IMR-90 (cell line): ENCODE measurements at regions not wholly inside any gene's neighbourhood (a gene's known extent, or its start where the extent isn't known, plus 50 kb on each side); places are given as distances from the start of the nearest gene placed in this dataset.
"Not testable (repeated sequence)": the region's sequence is repeated elsewhere in the genome, so short reads cannot be mapped to it uniquely, and the experiment has no call there.

Experiments used
- ATAC-seq: fragments of 200-7000 bp; cut with Tn5 transposase; 2 replicates; pipeline ENCODE4 v1.9.1; 2020; ENCODE audit warnings: low read depth, mild to moderate bottlenecking, moderate library complexity
- BruUV-seq: library from RNA; stranded (reverse); fragments of 400-500 nt; replicated peaks from 2 replicates; lab custom pipeline; 2021; lab: Mats Ljungman, UMichigan
- CTCF ChIA-PET: fragments of 300-600 bp; formaldehyde crosslinking; extraction: SDS; loops from one replicate; lab custom pipeline; 2021; ENCODE audit warnings: antibody characterized with exemption; lab: Yijun Ruan, JAX
- POLR2A ChIA-PET: fragments of 300-600 bp; sonication (Branson Sonifier 250); formaldehyde crosslinking; loops from one replicate; lab custom pipeline; 2022; ENCODE audit warnings: antibody characterized with exemption; ENCODE audit not compliant: unreplicated experiment; lab: Charles Lee
- DNase-seq: peaks from one replicate; pipeline ENCODE4 v3.0.0; 2013
- H2AFZ ChIP-seq: replicated peaks from 2 replicates; pipeline ENCODE3; 2013; ENCODE audit warnings: low read length, mild to moderate bottlenecking; ENCODE audit not compliant: poor library complexity
- H2AK5ac ChIP-seq: 2 replicates; pipeline ENCODE4 v1.6.1; 2013; ENCODE audit warnings: low read depth, low read length, inconsistent platforms
- H2AK9ac ChIP-seq: replicated peaks from 2 replicates; pipeline ENCODE3; 2013; ENCODE audit warnings: mild to moderate bottlenecking, low read depth, low read length, moderate library complexity; ENCODE audit not compliant: poor library complexity
- H2BK120ac ChIP-seq: 2 replicates; pipeline ENCODE4 v1.6.1; 2013; ENCODE audit warnings: low read depth, low read length, inconsistent platforms
- H2BK15ac ChIP-seq: 3 replicates; pipeline ENCODE4 v1.6.1; 2013; ENCODE audit warnings: low read depth, low read length, inconsistent platforms
- H2BK20ac ChIP-seq: 2 replicates; pipeline ENCODE4 v1.6.1; 2013; ENCODE audit warnings: low read depth, mild to moderate bottlenecking, inconsistent platforms, low read length, moderate library complexity
- H2BK5ac ChIP-seq: 2 replicates; pipeline ENCODE4 v1.6.1; 2013; ENCODE audit warnings: mild to moderate bottlenecking, low read depth, low read length, inconsistent platforms; ENCODE audit not compliant: poor library complexity, severe bottlenecking
- H3K14ac ChIP-seq: replicated peaks from 2 replicates; pipeline ENCODE4 v1.6.1; 2013; ENCODE audit warnings: low read depth, low read length, inconsistent platforms
- H3K18ac ChIP-seq: 2 replicates; pipeline ENCODE4 v1.6.1; 2013; ENCODE audit warnings: low read depth, low read length, control low read depth
- H3K23ac ChIP-seq: 2 replicates; pipeline ENCODE4 v1.6.1; 2013; ENCODE audit warnings: low read depth, low read length, inconsistent platforms
- H3K27ac ChIP-seq: 2 replicates; pipeline ENCODE4 v1.5.1; 2013; ENCODE audit warnings: mild to moderate bottlenecking, control low read depth, low read length; ENCODE audit not compliant: insufficient read depth
- H3K27me3 ChIP-seq: 2 replicates; pipeline ENCODE4 v1.6.1; 2013; ENCODE audit warnings: low read length; ENCODE audit not compliant: control insufficient read depth, insufficient read depth
- H3K36me3 ChIP-seq: 2 replicates; pipeline ENCODE4 v1.6.1; 2013; ENCODE audit warnings: low read length, mixed read lengths; ENCODE audit not compliant: control insufficient read depth, insufficient read depth
- H3K4ac ChIP-seq: 2 replicates; pipeline ENCODE4 v1.6.1; 2013; ENCODE audit warnings: low read depth, low read length, inconsistent platforms
- H3K4me1 ChIP-seq: 2 replicates; pipeline ENCODE4 v1.6.1; 2013; ENCODE audit warnings: low read length, mixed read lengths; ENCODE audit not compliant: control insufficient read depth, insufficient read depth
- H3K4me2 ChIP-seq: 2 replicates; pipeline ENCODE4 v1.6.1; 2013; ENCODE audit warnings: low read depth, mild to moderate bottlenecking, control low read depth, low read length, moderate library complexity
- H3K4me3 ChIP-seq: 2 replicates; pipeline ENCODE4 v1.5.1; 2013; ENCODE audit warnings: low read depth, mild to moderate bottlenecking, control low read depth, low read length, moderate library complexity; ENCODE audit not compliant: insufficient read depth
- H3K56ac ChIP-seq: 2 replicates; pipeline ENCODE4 v1.6.1; 2013; ENCODE audit warnings: low read length, inconsistent platforms; ENCODE audit not compliant: insufficient read depth; ENCODE audit errors: extremely low read depth
- H3K79me1 ChIP-seq, 2 experiments: 2 replicates each; pipeline ENCODE4 v1.6.1; 2013; ENCODE audit warnings: low read length in 2 of 2, inconsistent platforms in 1 of 2, low read depth in 1 of 2
- H3K9ac ChIP-seq: 2 replicates; pipeline ENCODE4 v1.6.1; 2013; ENCODE audit warnings: low read depth, low read length, control low read depth
- H3K9me1 ChIP-seq: 2 replicates; pipeline ENCODE4 v1.6.1; 2013; ENCODE audit warnings: low read length, inconsistent platforms; ENCODE audit not compliant: insufficient read depth
- H3K9me3 ChIP-seq: 2 replicates; pipeline ENCODE4 v1.6.1; 2013; ENCODE audit warnings: low read length; ENCODE audit not compliant: control insufficient read depth, insufficient read depth
- H4K20me1 ChIP-seq: 2 replicates; pipeline ENCODE4 v1.6.1; 2013; ENCODE audit warnings: low read length, inconsistent platforms; ENCODE audit not compliant: insufficient read depth
- H4K5ac ChIP-seq: 2 replicates; pipeline ENCODE4 v1.6.1; 2013; ENCODE audit warnings: mild to moderate bottlenecking, low read depth, low read length, control low read depth
- H4K8ac ChIP-seq, 2 experiments: 2 replicates each; pipeline ENCODE4 v1.6.1; 2013; ENCODE audit warnings: low read depth in 2 of 2, low read length in 2 of 2, control low read depth in 1 of 2, inconsistent platforms in 1 of 2
- H4K91ac ChIP-seq: 2 replicates; pipeline ENCODE4 v1.6.1; 2013; ENCODE audit warnings: low read depth, low read length, inconsistent platforms; ENCODE audit not compliant: insufficient read depth
- WGBS, 2 experiments: methylation state at CpG; one replicate each; pipeline versions ENCODE4 v1.1.5 to v1.1.7; 2013; ENCODE audit warnings: missing lambda C conversion rate in 2 of 2; ENCODE audit not compliant: insufficient read length in 1 of 2; ENCODE audit errors: extremely low coverage in 2 of 2; 5-methylcytosine and 5-hydroxymethylcytosine counted together
- dilution Hi-C: fragments of 300-500 bp; cut with HindIII; formaldehyde crosslinking; loops from one replicate; pipeline ENCODE4 v1.14.3; 2018; ENCODE audit warnings: low sequenced_read_pairs; ENCODE audit not compliant: unreplicated experiment
- in situ Hi-C: fragments of 300-500 bp; cut with MboI; formaldehyde crosslinking; loops from 3 replicates; pipeline ENCODE4 v1.14.3; 2019; ENCODE audit warnings: low sequenced_read_pairs, inconsistent platforms, mixed read lengths
- intact Hi-C: fragments of 100-400 bp; cut with micrococcal nuclease; formaldehyde crosslinking; loops from 2 replicates; pipeline ENCODE4 v1.10.0; 2022

GRCh38 chr6:80981226-80981625, 771.3 kb downstream of the TENT5A start:
- H3K14ac ChIP-seq, H3K4me2 ChIP-seq, H3K36me3 ChIP-seq, H4K91ac ChIP-seq, H3K27me3 ChIP-seq, BruUV-seq, H2BK120ac ChIP-seq, H2BK5ac ChIP-seq, H2BK15ac ChIP-seq, H3K9ac ChIP-seq, POLR2A ChIA-PET, intact Hi-C loops, ATAC-seq, H4K5ac ChIP-seq, H4K8ac ChIP-seq, H3K4me3 ChIP-seq, H3K18ac ChIP-seq, H4K20me1 ChIP-seq, in situ Hi-C loops, H2AFZ ChIP-seq, H2BK20ac ChIP-seq, H3K9me3 ChIP-seq, H3K9me1 ChIP-seq, H2AK9ac ChIP-seq, H3K56ac ChIP-seq, H3K23ac ChIP-seq, H3K4ac ChIP-seq, H3K4me1 ChIP-seq, H2AK5ac ChIP-seq, H3K27ac ChIP-seq, dilution Hi-C loops, DNase-seq, H3K79me1 ChIP-seq, CTCF ChIA-PET: not testable (repeated sequence)
- 60% methylated on average over 1 of the region's 2 CpGs; no CpG with 5 or more reads in 1 of the 2 experiments for WGBS, 2 experiments
